GM12865 (cell line): ENCODE measurements at regions not wholly inside any gene's neighbourhood (a gene's known extent, or its start where the extent isn't known, plus 50 kb on each side); places are given as distances from the start of the nearest gene placed in this dataset.
A peak's percentile ranks its signal among the peaks of the same experiment; 100 is the strongest.

ENCODE experiments used
- DNase-seq: peaks from one replicate; pipeline ENCODE4 v3.0.0; 2010; ENCODE audit warnings: low read depth
- H3K4me3 ChIP-seq: 2 replicates; pipeline ENCODE4 v1.5.1; 2011; ENCODE audit warnings: mild to moderate bottlenecking, low read depth, low read length, control low read depth
- TF ChIP-seq, protein P1 (sequence below): IDR thresholded peaks from 2 replicates; pipeline ENCODE4 v1.5.1; 2011; ENCODE audit warnings: low read length, control low read depth, low read depth, inconsistent platforms; ENCODE audit not compliant: insufficient read depth; ENCODE audit errors: missing control alignments

DNA sequence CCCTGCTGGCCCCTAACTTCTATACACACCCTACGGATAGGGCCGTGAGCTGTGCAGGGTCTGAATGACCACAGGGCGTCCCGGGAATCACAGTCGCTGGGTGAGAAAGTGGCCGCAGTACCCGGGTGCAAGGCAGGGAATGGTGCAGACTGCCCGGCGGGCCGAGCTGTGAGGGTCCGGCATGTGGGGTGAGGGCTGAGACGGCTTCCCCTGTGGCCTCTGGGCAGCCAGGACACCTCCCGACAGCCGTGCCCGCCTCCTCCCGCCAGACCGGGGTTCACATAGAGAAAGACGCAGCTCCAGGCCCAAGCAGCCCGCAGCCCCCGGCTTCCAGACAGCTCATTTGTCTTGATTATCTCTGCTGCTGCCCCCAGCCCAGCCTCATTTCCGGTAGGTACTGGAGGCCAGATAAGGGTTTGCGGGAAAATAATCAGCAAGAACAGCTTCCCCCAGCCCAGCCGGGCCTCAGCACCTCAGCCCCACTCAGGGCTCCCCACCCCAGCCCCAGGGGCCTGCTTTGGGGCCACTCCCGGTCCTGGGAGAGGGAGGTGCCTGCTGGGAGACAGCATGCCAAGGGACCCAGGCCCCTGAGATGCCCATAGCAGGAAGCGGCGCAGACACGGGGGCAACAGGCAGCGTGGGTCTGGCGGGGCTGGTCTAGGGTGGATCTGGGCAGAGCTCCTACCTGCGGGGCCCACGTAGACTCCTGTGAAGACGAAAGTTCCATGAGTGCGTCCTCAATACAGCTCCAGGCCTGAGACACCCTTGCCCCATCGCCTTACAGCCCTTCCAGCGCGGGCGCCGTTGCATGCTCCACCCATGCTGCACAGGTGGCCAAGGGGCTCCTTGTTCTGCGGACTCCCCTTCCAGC is 123.1 kb downstream of the BRD1 start:
- no peak for DNase-seq
- H3K4me3 ChIP-seq, result no peak overlapping the region

DNA sequence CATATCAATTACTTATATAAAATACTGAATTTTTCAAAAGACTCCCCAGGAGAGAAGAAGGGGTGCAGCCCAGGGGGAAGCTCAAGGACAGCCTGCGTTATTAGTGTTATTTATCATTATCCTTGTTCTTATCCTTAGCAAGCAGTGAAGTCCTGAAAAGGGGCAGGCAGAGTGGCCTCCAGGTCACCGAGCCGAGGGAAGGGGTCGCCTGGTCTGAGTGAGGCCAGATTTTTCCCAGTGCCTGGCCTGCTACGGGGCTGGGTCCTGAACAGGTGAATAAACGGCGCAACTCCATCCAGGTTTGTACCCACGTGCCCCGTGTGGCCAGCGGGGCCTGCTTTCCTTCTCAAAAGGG is 123.7 kb downstream of the BRD1 start:
- no peak overlapping the region for H3K4me3 ChIP-seq
- DNase-seq, result no peak
- TF ChIP-seq, protein P1, sequence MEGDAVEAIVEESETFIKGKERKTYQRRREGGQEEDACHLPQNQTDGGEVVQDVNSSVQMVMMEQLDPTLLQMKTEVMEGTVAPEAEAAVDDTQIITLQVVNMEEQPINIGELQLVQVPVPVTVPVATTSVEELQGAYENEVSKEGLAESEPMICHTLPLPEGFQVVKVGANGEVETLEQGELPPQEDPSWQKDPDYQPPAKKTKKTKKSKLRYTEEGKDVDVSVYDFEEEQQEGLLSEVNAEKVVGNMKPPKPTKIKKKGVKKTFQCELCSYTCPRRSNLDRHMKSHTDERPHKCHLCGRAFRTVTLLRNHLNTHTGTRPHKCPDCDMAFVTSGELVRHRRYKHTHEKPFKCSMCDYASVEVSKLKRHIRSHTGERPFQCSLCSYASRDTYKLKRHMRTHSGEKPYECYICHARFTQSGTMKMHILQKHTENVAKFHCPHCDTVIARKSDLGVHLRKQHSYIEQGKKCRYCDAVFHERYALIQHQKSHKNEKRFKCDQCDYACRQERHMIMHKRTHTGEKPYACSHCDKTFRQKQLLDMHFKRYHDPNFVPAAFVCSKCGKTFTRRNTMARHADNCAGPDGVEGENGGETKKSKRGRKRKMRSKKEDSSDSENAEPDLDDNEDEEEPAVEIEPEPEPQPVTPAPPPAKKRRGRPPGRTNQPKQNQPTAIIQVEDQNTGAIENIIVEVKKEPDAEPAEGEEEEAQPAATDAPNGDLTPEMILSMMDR, result no peak

More for the DNA sequence above, 123.1 kb downstream of the BRD1 start:
- TF ChIP-seq, protein P1, result no peak

DNA sequence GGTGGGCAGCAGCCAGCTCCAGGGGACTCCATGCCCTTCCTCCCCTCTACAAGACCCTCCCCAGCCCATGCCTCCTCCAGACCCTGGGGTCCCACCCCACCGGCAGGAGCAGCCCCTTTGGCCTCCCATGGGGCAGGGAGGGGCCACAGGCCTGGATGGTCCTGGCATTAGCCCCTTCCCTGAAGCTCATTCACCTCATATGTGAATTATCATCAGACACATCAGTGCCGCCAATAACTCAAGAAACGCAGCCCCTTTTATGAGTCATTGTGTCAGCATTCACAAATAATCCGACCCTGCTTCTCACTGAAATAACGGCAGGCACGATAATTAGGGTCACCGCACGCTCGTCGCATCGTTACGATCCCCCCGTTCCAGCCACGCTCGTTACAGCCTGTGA is 124.2 kb downstream of the BRD1 start:
- TF ChIP-seq, protein P1, result no peak
- no peak for DNase-seq
- no peak overlapping the region for H3K4me3 ChIP-seq

DNA sequence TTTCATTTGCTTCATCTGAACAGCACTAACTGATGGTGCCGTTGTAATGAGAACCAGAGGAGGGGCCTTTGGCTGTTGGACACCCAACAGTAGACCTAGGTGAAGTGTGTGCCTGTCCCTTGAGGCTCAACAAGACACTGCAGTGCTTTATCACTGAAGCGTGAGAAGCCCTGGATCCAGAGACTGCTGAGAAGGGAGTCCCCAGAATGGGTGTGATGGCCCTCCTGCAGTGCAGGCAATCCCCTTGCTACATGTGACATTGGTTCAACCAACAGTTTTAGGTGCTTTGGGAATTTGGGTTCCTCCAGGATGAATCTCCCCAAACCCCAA is 125.6 kb downstream of the BRD1 start:
- DNase-seq, result no peak

DNA sequence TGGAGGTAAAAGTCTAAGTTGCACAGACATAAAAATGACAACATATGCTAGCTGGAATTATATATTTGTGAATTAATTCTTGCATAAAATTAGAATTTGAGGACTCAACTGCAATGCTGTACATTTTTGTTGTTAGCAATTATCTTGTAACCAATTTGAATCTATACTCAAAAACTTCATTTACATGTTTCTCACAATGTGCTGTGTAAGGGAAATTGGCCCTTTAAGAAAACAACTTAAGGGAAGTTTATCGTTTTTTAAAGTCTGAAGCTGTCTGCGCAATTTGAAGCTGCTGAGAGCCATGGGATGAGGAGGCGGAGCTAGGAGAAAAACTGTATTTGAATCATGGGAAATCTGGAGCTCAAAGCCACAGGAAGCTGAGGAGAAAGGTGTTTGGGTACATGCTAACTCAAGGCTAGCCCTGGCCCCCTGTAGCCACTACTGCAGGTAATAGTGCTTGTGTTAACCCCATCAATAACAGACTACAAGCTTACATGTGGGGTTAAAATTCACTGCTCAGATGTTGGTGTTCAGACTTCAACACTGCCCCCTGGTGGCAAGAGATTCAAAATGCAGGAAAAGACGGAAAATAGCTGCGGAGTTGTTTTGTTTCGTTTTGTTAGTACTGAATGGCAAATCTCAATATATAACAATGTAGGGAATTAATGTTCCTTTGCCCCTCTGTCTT is 126.1 kb downstream of the BRD1 start:
- TF ChIP-seq, protein P1, result peak; percentile 31
- DNase-seq, result no peak
- no peak overlapping the region for H3K4me3 ChIP-seq

More for the DNA sequence above, 125.6 kb downstream of the BRD1 start:
- TF ChIP-seq, protein P1, result no peak
- H3K4me3 ChIP-seq, result no peak overlapping the region

DNA sequence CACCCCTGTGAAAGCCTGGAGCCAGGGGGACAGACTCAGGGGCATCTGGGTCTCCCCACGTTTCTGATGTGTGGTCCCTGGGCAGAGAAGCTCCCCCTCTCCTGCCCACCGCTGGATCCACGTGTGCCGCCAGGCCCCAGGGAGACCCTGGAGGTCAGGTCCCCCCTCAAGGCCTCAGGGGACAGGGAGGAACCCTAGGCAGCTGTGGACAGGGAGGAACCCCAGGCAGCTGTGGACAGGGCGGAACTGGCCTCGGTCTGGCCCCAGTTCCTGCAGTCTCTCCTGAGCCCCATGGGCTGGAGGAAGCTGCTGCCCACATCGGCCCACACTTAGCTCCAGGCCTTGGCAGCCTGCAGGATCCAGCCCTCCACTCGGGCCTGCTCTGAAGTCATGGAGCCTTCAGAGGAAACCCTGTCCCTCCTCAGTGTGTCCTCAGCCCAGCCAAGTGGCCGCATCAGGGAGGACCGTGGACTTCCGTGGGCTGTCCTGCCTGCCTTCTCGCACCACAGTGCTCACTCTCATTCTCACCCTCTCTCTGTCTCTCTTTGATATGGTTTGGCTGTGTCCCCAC is 127.7 kb downstream of the BRD1 start:
- H3K4me3 ChIP-seq, result no peak overlapping the region
- TF ChIP-seq, protein P1, result no peak
- no peak for DNase-seq
